ENCODE measurements at regions not wholly inside any gene's neighbourhood (a gene's known extent, or its start where the extent isn't known, plus 50 kb on each side); places are given as distances from the start of the nearest gene placed in this dataset.

- Histone ChIP-seq H3K4me3 (ENCODE audit: insufficient read depth, low read depth, low read length, poor library complexity, severe bottlenecking) (no peak overlapping the region), H3K27ac (ENCODE audit: insufficient read depth, low read length, poor library complexity, severe bottlenecking) (no peak overlapping the region), H3K27me3 (replicated peaks; ENCODE audit: control insufficient read depth, insufficient read depth, low read length, poor library complexity, severe bottlenecking) (no peaks in the 10 kb centered on the region), H3K36me3 (ENCODE audit: control insufficient read depth, insufficient read depth, low read length) (no peaks in the 10 kb centered on the region), H3K9me3 (ENCODE audit: control insufficient read depth, low read length) (no peaks in the 10 kb centered on the region), H3K4me1 (ENCODE audit: control insufficient read depth, insufficient read depth, low read length, poor library complexity, severe bottlenecking) (no peaks in the 10 kb centered on the region)
- no peak for DNase-seq
Measured at GRCh38 chr6:167643223-167643622, 183.5 kb upstream of the AFDN start.

GRCh38 chr6:167643716-167644115 lies 183.0 kb upstream of the AFDN start:
- Histone ChIP-seq H3K9me3 (ENCODE audit: control insufficient read depth, low read length) (no peaks in the 10 kb centered on the region), H3K27ac (ENCODE audit: insufficient read depth, low read length, poor library complexity, severe bottlenecking) (no peak overlapping the region), H3K27me3 (replicated peaks; ENCODE audit: control insufficient read depth, insufficient read depth, low read length, poor library complexity, severe bottlenecking) (no peaks in the 10 kb centered on the region), H3K4me1 (ENCODE audit: control insufficient read depth, insufficient read depth, low read length, poor library complexity, severe bottlenecking) (no peaks in the 10 kb centered on the region), H3K4me3 (ENCODE audit: insufficient read depth, low read depth, low read length, poor library complexity, severe bottlenecking) (no peak overlapping the region), H3K36me3 (ENCODE audit: control insufficient read depth, insufficient read depth, low read length) (no peaks in the 10 kb centered on the region)
- no peak for DNase-seq

GRCh38 chr6:167644412-167645132 lies 182.1 kb upstream of the AFDN start:
- Histone ChIP-seq H3K36me3 (ENCODE audit: control insufficient read depth, insufficient read depth, low read length) (no peaks in the 10 kb centered on the region), H3K27ac (ENCODE audit: insufficient read depth, low read length, poor library complexity, severe bottlenecking) (no peak overlapping the region), H3K4me1 (ENCODE audit: control insufficient read depth, insufficient read depth, low read length, poor library complexity, severe bottlenecking) (no peaks in the 10 kb centered on the region), H3K9me3 (ENCODE audit: control insufficient read depth, low read length) (no peaks in the 10 kb centered on the region), H3K27me3 (replicated peaks; ENCODE audit: control insufficient read depth, insufficient read depth, low read length, poor library complexity, severe bottlenecking) (no peaks in the 10 kb centered on the region), H3K4me3 (ENCODE audit: insufficient read depth, low read depth, low read length, poor library complexity, severe bottlenecking) (no peak overlapping the region)
- no peak for DNase-seq

- Histone ChIP-seq H3K27me3 (replicated peaks; ENCODE audit: control insufficient read depth, insufficient read depth, low read length, poor library complexity, severe bottlenecking) (no peaks in the 10 kb centered on the region), H3K36me3 (ENCODE audit: control insufficient read depth, insufficient read depth, low read length) (no peaks in the 10 kb centered on the region), H3K4me3 (ENCODE audit: insufficient read depth, low read depth, low read length, poor library complexity, severe bottlenecking) (no peak overlapping the region), H3K27ac (ENCODE audit: insufficient read depth, low read length, poor library complexity, severe bottlenecking) (no peak overlapping the region), H3K4me1 (ENCODE audit: control insufficient read depth, insufficient read depth, low read length, poor library complexity, severe bottlenecking) (no peaks in the 10 kb centered on the region), H3K9me3 (ENCODE audit: control insufficient read depth, low read length) (no peaks in the 10 kb centered on the region)
- DNase-seq, result no peak
Measured at GRCh38 chr6:167645368-167645767, 181.3 kb upstream of the AFDN start.

- DNase-seq, result no peak
- no peaks in the 10 kb centered on the region for H3K27me3 ChIP-seq (replicated peaks; ENCODE audit: control insufficient read depth, insufficient read depth, low read length, poor library complexity, severe bottlenecking)
- no peak overlapping the region for H3K4me3 ChIP-seq (ENCODE audit: insufficient read depth, low read depth, low read length, poor library complexity, severe bottlenecking)
- H3K4me1 ChIP-seq (ENCODE audit: control insufficient read depth, insufficient read depth, low read length, poor library complexity, severe bottlenecking), result no peaks in the 10 kb centered on the region
- no peaks in the 10 kb centered on the region for H3K36me3 ChIP-seq (ENCODE audit: control insufficient read depth, insufficient read depth, low read length)
- no peak overlapping the region for H3K27ac ChIP-seq (ENCODE audit: insufficient read depth, low read length, poor library complexity, severe bottlenecking)
- H3K9me3 ChIP-seq (ENCODE audit: control insufficient read depth, low read length), result no peaks in the 10 kb centered on the region
Measured at GRCh38 chr6:167647306-167647705, 179.4 kb upstream of the AFDN start.

GRCh38 chr6:167647737-167648470 lies 178.8 kb upstream of the AFDN start:
- H3K27me3 ChIP-seq (replicated peaks; ENCODE audit: control insufficient read depth, insufficient read depth, low read length, poor library complexity, severe bottlenecking), result no peaks in the 10 kb centered on the region
- no peak overlapping the region for H3K4me3 ChIP-seq (ENCODE audit: insufficient read depth, low read depth, low read length, poor library complexity, severe bottlenecking)
- H3K36me3 ChIP-seq (ENCODE audit: control insufficient read depth, insufficient read depth, low read length), result no peaks in the 10 kb centered on the region
- no peak for DNase-seq
- H3K27ac ChIP-seq (ENCODE audit: insufficient read depth, low read length, poor library complexity, severe bottlenecking), result no peak overlapping the region
- H3K9me3 ChIP-seq (ENCODE audit: control insufficient read depth, low read length), result no peaks in the 10 kb centered on the region
- no peaks in the 10 kb centered on the region for H3K4me1 ChIP-seq (ENCODE audit: control insufficient read depth, insufficient read depth, low read length, poor library complexity, severe bottlenecking)

GRCh38 chr6:167648501-167649278 lies 178.0 kb upstream of the AFDN start:
- H3K4me3 ChIP-seq (ENCODE audit: insufficient read depth, low read depth, low read length, poor library complexity, severe bottlenecking), result no peak overlapping the region
- no peaks in the 10 kb centered on the region for H3K27me3 ChIP-seq (replicated peaks; ENCODE audit: control insufficient read depth, insufficient read depth, low read length, poor library complexity, severe bottlenecking)
- H3K4me1 ChIP-seq (ENCODE audit: control insufficient read depth, insufficient read depth, low read length, poor library complexity, severe bottlenecking), result no peaks in the 10 kb centered on the region
- no peak overlapping the region for H3K27ac ChIP-seq (ENCODE audit: insufficient read depth, low read length, poor library complexity, severe bottlenecking)
- H3K9me3 ChIP-seq (ENCODE audit: control insufficient read depth, low read length), result no peaks in the 10 kb centered on the region
- no peak for DNase-seq
- H3K36me3 ChIP-seq (ENCODE audit: control insufficient read depth, insufficient read depth, low read length), result no peaks in the 10 kb centered on the region

GRCh38 chr6:167649476-167649875 lies 177.2 kb upstream of the AFDN start:
- H3K4me1 ChIP-seq (ENCODE audit: control insufficient read depth, insufficient read depth, low read length, poor library complexity, severe bottlenecking), result no peaks in the 10 kb centered on the region
- DNase-seq, result no peak
- no peak overlapping the region for H3K4me3 ChIP-seq (ENCODE audit: insufficient read depth, low read depth, low read length, poor library complexity, severe bottlenecking)
- no peaks in the 10 kb centered on the region for H3K27me3 ChIP-seq (replicated peaks; ENCODE audit: control insufficient read depth, insufficient read depth, low read length, poor library complexity, severe bottlenecking)
- no peaks in the 10 kb centered on the region for H3K9me3 ChIP-seq (ENCODE audit: control insufficient read depth, low read length)
- H3K36me3 ChIP-seq (ENCODE audit: control insufficient read depth, insufficient read depth, low read length), result no peaks in the 10 kb centered on the region
- no peak overlapping the region for H3K27ac ChIP-seq (ENCODE audit: insufficient read depth, low read length, poor library complexity, severe bottlenecking)

GRCh38 chr6:167650730-167651317 lies 175.9 kb upstream of the AFDN start:
- Histone ChIP-seq H3K9me3 (ENCODE audit: control insufficient read depth, low read length) (no peaks in the 10 kb centered on the region), H3K27ac (ENCODE audit: insufficient read depth, low read length, poor library complexity, severe bottlenecking) (no peak overlapping the region), H3K27me3 (replicated peaks; ENCODE audit: control insufficient read depth, insufficient read depth, low read length, poor library complexity, severe bottlenecking) (no peaks in the 10 kb centered on the region), H3K4me3 (ENCODE audit: insufficient read depth, low read depth, low read length, poor library complexity, severe bottlenecking) (no peak overlapping the region), H3K36me3 (ENCODE audit: control insufficient read depth, insufficient read depth, low read length) (no peaks in the 10 kb centered on the region), H3K4me1 (ENCODE audit: control insufficient read depth, insufficient read depth, low read length, poor library complexity, severe bottlenecking) (no peaks in the 10 kb centered on the region)
- no peak for DNase-seq

Measured in effector memory CD4-positive, alpha-beta T cell (primary cell).